H9 (cell line): ENCODE measurements at regions not wholly inside any gene's neighbourhood (a gene's known extent, or its start where the extent isn't known, plus 50 kb on each side); places are given as distances from the start of the nearest gene placed in this dataset.

ENCODE experiments used
- DNase-seq: peaks from one replicate; pipeline ENCODE4 v3.0.0-alpha.2; 2017
- H2AFZ ChIP-seq: one replicate; pipeline ENCODE4 v1.6.1; 2013; ENCODE audit warnings: mild to moderate bottlenecking, low read length, control low read depth, moderate library complexity
- H2AK5ac ChIP-seq: 2 replicates; pipeline ENCODE4 v1.6.1; 2013; ENCODE audit warnings: low read length, control low read depth, mixed read lengths; ENCODE audit not compliant: insufficient read length
- H2BK120ac ChIP-seq: one replicate; pipeline ENCODE4 v1.6.1; 2013; ENCODE audit warnings: low read depth, mild to moderate bottlenecking, low read length, control low read depth, inconsistent platforms; ENCODE audit not compliant: poor library complexity, severe bottlenecking
- H2BK12ac ChIP-seq: 2 replicates; pipeline ENCODE4 v1.6.1; 2013; ENCODE audit warnings: low read length, control low read depth, mixed read lengths, low read depth; ENCODE audit not compliant: insufficient read length
- H2BK15ac ChIP-seq: 2 replicates; pipeline ENCODE4 v1.6.1; 2013; ENCODE audit warnings: low read depth, low read length, control low read depth
- H2BK20ac ChIP-seq: one replicate; pipeline ENCODE4 v1.6.1; 2013; ENCODE audit warnings: low read depth, mild to moderate bottlenecking, low read length, control low read depth, inconsistent platforms; ENCODE audit not compliant: poor library complexity, severe bottlenecking
- H2BK5ac ChIP-seq: 2 replicates; pipeline ENCODE4 v1.6.1; 2013; ENCODE audit warnings: low read length, control low read depth, mixed read lengths; ENCODE audit not compliant: insufficient read length
- H3K14ac ChIP-seq: 2 replicates; pipeline ENCODE4 v1.6.1; 2013; ENCODE audit warnings: low read length, control low read depth; ENCODE audit not compliant: insufficient read depth
- H3K18ac ChIP-seq: 2 replicates; pipeline ENCODE4 v1.6.1; 2013; ENCODE audit warnings: low read depth, mild to moderate bottlenecking, mixed read lengths, low read length, control low read depth; ENCODE audit not compliant: insufficient read length
- H3K23ac ChIP-seq: 2 replicates; pipeline ENCODE4 v1.6.1; 2013; ENCODE audit warnings: low read length, control low read depth, mixed read lengths, low read depth; ENCODE audit not compliant: insufficient read length
- H3K23me2 ChIP-seq: 2 replicates; pipeline ENCODE4 v1.6.1; 2013; ENCODE audit warnings: low read depth, mild to moderate bottlenecking, mixed read lengths, low read length, control low read depth; ENCODE audit not compliant: insufficient read length, poor library complexity, severe bottlenecking
- H3K27ac ChIP-seq: 2 replicates; pipeline ENCODE4 v1.5.1; 2013; ENCODE audit warnings: low read length, control low read depth, mixed read lengths, low read depth; ENCODE audit not compliant: insufficient read length
- H3K27me3 ChIP-seq: 2 replicates; pipeline ENCODE4 v1.6.1; 2013; ENCODE audit warnings: low read length, control low read depth, inconsistent platforms; ENCODE audit not compliant: insufficient read depth
- H3K4ac ChIP-seq: 2 replicates; pipeline ENCODE4 v1.6.1; 2013; ENCODE audit warnings: low read depth, mild to moderate bottlenecking, control low read depth, inconsistent platforms, low read length, moderate library complexity
- H3K4me1 ChIP-seq: 2 replicates; pipeline ENCODE4 v1.6.1; 2013; ENCODE audit warnings: low read length, control low read depth, inconsistent platforms; ENCODE audit not compliant: insufficient read depth
- H3K4me2 ChIP-seq: 2 replicates; pipeline ENCODE4 v1.6.1; 2013; ENCODE audit warnings: low read length, control low read depth, mixed read lengths; ENCODE audit not compliant: insufficient read length, insufficient read depth
- H3K56ac ChIP-seq: 2 replicates; pipeline ENCODE4 v1.6.1; 2013; ENCODE audit warnings: low read depth, mild to moderate bottlenecking, mixed read lengths, low read length, control low read depth; ENCODE audit not compliant: insufficient read length
- H3K79me1 ChIP-seq: 2 replicates; pipeline ENCODE4 v1.6.1; 2013; ENCODE audit warnings: low read depth, mild to moderate bottlenecking, moderate library complexity, low read length, control low read depth, inconsistent platforms; ENCODE audit not compliant: insufficient read depth, poor library complexity, severe bottlenecking
- H3K79me2 ChIP-seq: 2 replicates; pipeline ENCODE4 v1.6.1; 2013; ENCODE audit warnings: low read length, control low read depth, inconsistent platforms; ENCODE audit not compliant: insufficient read depth
- H3K9ac ChIP-seq: 2 replicates; pipeline ENCODE4 v1.6.1; 2013; ENCODE audit warnings: low read length, control low read depth, mixed read lengths; ENCODE audit not compliant: insufficient read length; ENCODE audit errors: extremely low read depth
- H3K9me3 ChIP-seq: one replicate; pipeline ENCODE4 v1.6.1; 2013; ENCODE audit warnings: low read depth, low read length, inconsistent platforms; ENCODE audit not compliant: control insufficient read depth
- H3T11ph ChIP-seq: one replicate; pipeline ENCODE4 v1.6.1; 2013; ENCODE audit warnings: mild to moderate bottlenecking, low read length, control low read depth, inconsistent platforms
- H4K20me1 ChIP-seq: one replicate; pipeline ENCODE4 v1.6.1; 2013; ENCODE audit not compliant: control insufficient read depth, insufficient read length, insufficient read depth
- H4K5ac ChIP-seq: 2 replicates; pipeline ENCODE4 v1.6.1; 2013; ENCODE audit warnings: low read depth, mild to moderate bottlenecking, mixed read lengths, low read length, control low read depth; ENCODE audit not compliant: insufficient read length
- H4K8ac ChIP-seq: replicated peaks from 2 replicates; pipeline ENCODE4 v1.6.1; 2013; ENCODE audit warnings: low read length, control low read depth, mixed read lengths, low read depth; ENCODE audit not compliant: insufficient read length
- H4K91ac ChIP-seq: 2 replicates; pipeline ENCODE4 v1.6.1; 2013; ENCODE audit warnings: low read depth, mild to moderate bottlenecking, moderate library complexity, mixed read lengths, low read length, control low read depth; ENCODE audit not compliant: insufficient read length
- H3K27ac Mint-ChIP-seq, 3 experiments: 2 replicates in 2 of 3; 3 replicates in 1 of 3; pipeline ENCODE4 v1.8.0; 2020 to 2021; ENCODE audit warnings: mixed read lengths in 3 of 3, mild to moderate bottlenecking in 1 of 3, moderate library complexity in 1 of 3
- H3K27me3 Mint-ChIP-seq: 2 replicates; pipeline ENCODE4 v1.8.0; 2021; ENCODE audit warnings: low read depth, mild to moderate bottlenecking, moderate library complexity, mixed read lengths
- H3K36me3 Mint-ChIP-seq, 3 experiments: 2 replicates in 2 of 3; 3 replicates in 1 of 3; pipeline ENCODE4 v1.8.0; 2020 to 2021; ENCODE audit warnings: low read depth in 3 of 3, mixed read lengths in 3 of 3; ENCODE audit not compliant: insufficient read depth in 1 of 3
- H3K4me1 Mint-ChIP-seq, 2 experiments: 2 replicates each; pipeline ENCODE4 v1.8.0; 2020; ENCODE audit warnings: mixed read lengths in 2 of 2
- H3K4me3 Mint-ChIP-seq, 2 experiments: 2 replicates in 1 of 2; 3 replicates in 1 of 2; pipeline ENCODE4 v1.8.0; 2020 to 2021; ENCODE audit warnings: mild to moderate bottlenecking in 2 of 2, mixed read lengths in 2 of 2, moderate library complexity in 1 of 2
- H3K9me3 Mint-ChIP-seq, 2 experiments: 2 replicates in 1 of 2; 3 replicates in 1 of 2; pipeline ENCODE4 v1.8.0; 2020; ENCODE audit warnings: mild to moderate bottlenecking in 2 of 2, mixed read lengths in 2 of 2, moderate library complexity in 1 of 2
- CTCF ChIP-seq: fragments of 200-600 bp; sonication (generic); conservative IDR thresholded peaks from 3 replicates; pipeline ENCODE4 v1.8.0; 2021; ENCODE audit warnings: antibody characterized with exemption, mild to moderate bottlenecking
- WGBS: extraction: QIAGEN DNeasy Blood & Tissue Kit; methylation state at CpG from one replicate; pipeline ENCODE4 v1.1.7; 2013; ENCODE audit warnings: missing lambda C conversion rate, low lambda C conversion rate, mixed read lengths; ENCODE audit not compliant: insufficient read length; ENCODE audit errors: extremely low coverage; 5-methylcytosine and 5-hydroxymethylcytosine counted together

GRCh38 chr12:24553259-24553658, 395.6 kb downstream of the BCAT1 start:
- H2BK12ac ChIP-seq: no peak overlapping the region
- no peak overlapping the region for H2BK15ac ChIP-seq
- no peaks in the 10 kb centered on the region; a peak in 1 of 7 replicates for H3K36me3 Mint-ChIP-seq
- H4K5ac ChIP-seq: no peak overlapping the region
- H4K8ac ChIP-seq: no peak overlapping the region
- no peak for DNase-seq
- H3K27ac ChIP-seq: no peak overlapping the region
- no peaks in the 10 kb centered on the region for H3K4me1 ChIP-seq
- TF ChIP-seq CTCF: no peak
- H4K91ac ChIP-seq: no peak overlapping the region
- no peak overlapping the region for H3K4me3 Mint-ChIP-seq
- H3K27me3 ChIP-seq: no peaks in the 10 kb centered on the region
- no CpG with 5 or more reads among the region's 3 CpGs for WGBS
- H3K4ac ChIP-seq: no peak overlapping the region
- H3K79me1 ChIP-seq: no peaks in the 10 kb centered on the region
- H2AFZ ChIP-seq: no peak overlapping the region
- H3K56ac ChIP-seq: no peak overlapping the region
- H3K27ac Mint-ChIP-seq: no peak overlapping the region
- no peak overlapping the region for H3K23ac ChIP-seq
- H3K4me2 ChIP-seq: no peak overlapping the region
- no peak overlapping the region for H2BK120ac ChIP-seq
- H4K20me1 ChIP-seq: no peaks in the 10 kb centered on the region
- H3K9ac ChIP-seq: no peak overlapping the region
- H3K14ac ChIP-seq: no peak overlapping the region
- no peak overlapping the region for H3T11ph ChIP-seq
- H2BK20ac ChIP-seq: no peak overlapping the region
- H3K23me2 ChIP-seq: no peaks in the 10 kb centered on the region
- H3K9me3 ChIP-seq: no peaks in the 10 kb centered on the region
- H3K79me2 ChIP-seq: no peaks in the 10 kb centered on the region
- no peaks in the 10 kb centered on the region for H3K27me3 Mint-ChIP-seq
- no peaks in the 10 kb centered on the region for H3K9me3 Mint-ChIP-seq
- no peak overlapping the region for H2BK5ac ChIP-seq
- peaks cover 23 to 31% of the 10 kb centered on the region in 2 experiments for H3K4me1 Mint-ChIP-seq
- no peak overlapping the region for H3K18ac ChIP-seq
- H2AK5ac ChIP-seq: no peak overlapping the region
